Suprapubic skin (tissue), 4 donors: ENCODE measurements at regions not wholly inside any gene's neighbourhood (a gene's known extent, or its start where the extent isn't known, plus 50 kb on each side); places are given as distances from the start of the nearest gene placed in this dataset.

Source experiments
- DNase-seq, 2 donors: peaks; one replicate each; pipeline ENCODE4 v3.0.0-alpha.2; 2019; ENCODE audit warnings: low spot score in 2 of 2
- H3K27ac ChIP-seq: fragments of 200-600 bp; sonication (generic); one replicate; pipeline ENCODE4 v1.5.1; 2019
- H3K27me3 ChIP-seq: fragments of 200-600 bp; sonication (generic); one replicate; pipeline ENCODE4 v1.5.1; 2019
- H3K36me3 ChIP-seq: fragments of 200-600 bp; sonication (generic); one replicate; pipeline ENCODE4 v1.5.1; 2019
- H3K4me1 ChIP-seq: fragments of 200-600 bp; sonication (generic); one replicate; pipeline ENCODE4 v1.5.1; 2019
- H3K4me3 ChIP-seq: fragments of 200-600 bp; sonication (generic); one replicate; pipeline ENCODE4 v1.5.1; 2019; ENCODE audit warnings: mild to moderate bottlenecking
- H3K9me3 ChIP-seq: fragments of 200-600 bp; sonication (generic); one replicate; pipeline ENCODE4 v1.5.1; 2019
- EP300 ChIP-seq: sonication (generic); formaldehyde crosslinking; IDR thresholded peaks from one replicate; pipeline ENCODE4 v1.6.1; 2017; ENCODE audit warnings: antibody characterized with exemption
- POLR2A ChIP-seq, 2 donors: fragments of 450-650 bp; IDR thresholded peaks; one replicate each; pipeline ENCODE4 v1.6.1; 2017; ENCODE audit warnings: antibody characterized with exemption in 2 of 2, mild to moderate bottlenecking in 2 of 2, moderate library complexity in 2 of 2
- POLR2AphosphoS5 ChIP-seq, 3 donors: sonication (generic); formaldehyde crosslinking; IDR thresholded peaks; one replicate each; pipeline ENCODE4 v1.6.1; 2017; ENCODE audit warnings: antibody characterized with exemption in 3 of 3
- WGBS: methylation state at CpG from one replicate; pipeline ENCODE4 v1.1.5; 2018; 5-methylcytosine and 5-hydroxymethylcytosine counted together
- TF ChIP-seq, protein P1 (sequence below), 2 donors: fragments of 200-600 bp in 1 of 2; fragments of 450-650 bp in 1 of 2; sonication (generic) in 1 of 2; IDR thresholded peaks; one replicate each; pipeline ENCODE4 v1.5.1; 2016 to 2019; ENCODE audit warnings: antibody characterized with exemption in 2 of 2, mild to moderate bottlenecking in 1 of 2, moderate library complexity in 1 of 2

GRCh38 chr2:35920061-35920460, 435.5 kb upstream of the CRIM1 start:
- H3K36me3 ChIP-seq: no peaks in the 10 kb centered on the region

DNA sequence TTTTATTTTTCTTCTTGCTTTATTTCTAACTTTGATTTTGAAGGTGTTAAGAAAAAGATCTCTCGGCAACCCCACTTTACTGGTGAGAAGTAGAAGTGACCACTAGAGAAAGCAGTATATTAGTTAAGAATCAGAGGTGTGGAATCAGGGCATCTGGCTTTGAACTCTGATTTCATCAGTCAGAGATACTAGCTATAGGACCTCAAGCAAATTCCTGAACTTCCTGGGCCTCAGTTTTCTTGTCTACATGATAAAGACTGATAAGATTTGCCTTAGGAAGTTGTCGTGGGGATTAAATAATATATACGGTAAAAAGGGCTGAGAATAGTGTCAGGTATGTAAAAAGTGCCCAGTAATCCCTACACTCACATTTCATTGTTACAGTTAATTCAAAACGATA, 440.3 kb upstream of the CRIM1 start:
- TF ChIP-seq, protein P1, sequence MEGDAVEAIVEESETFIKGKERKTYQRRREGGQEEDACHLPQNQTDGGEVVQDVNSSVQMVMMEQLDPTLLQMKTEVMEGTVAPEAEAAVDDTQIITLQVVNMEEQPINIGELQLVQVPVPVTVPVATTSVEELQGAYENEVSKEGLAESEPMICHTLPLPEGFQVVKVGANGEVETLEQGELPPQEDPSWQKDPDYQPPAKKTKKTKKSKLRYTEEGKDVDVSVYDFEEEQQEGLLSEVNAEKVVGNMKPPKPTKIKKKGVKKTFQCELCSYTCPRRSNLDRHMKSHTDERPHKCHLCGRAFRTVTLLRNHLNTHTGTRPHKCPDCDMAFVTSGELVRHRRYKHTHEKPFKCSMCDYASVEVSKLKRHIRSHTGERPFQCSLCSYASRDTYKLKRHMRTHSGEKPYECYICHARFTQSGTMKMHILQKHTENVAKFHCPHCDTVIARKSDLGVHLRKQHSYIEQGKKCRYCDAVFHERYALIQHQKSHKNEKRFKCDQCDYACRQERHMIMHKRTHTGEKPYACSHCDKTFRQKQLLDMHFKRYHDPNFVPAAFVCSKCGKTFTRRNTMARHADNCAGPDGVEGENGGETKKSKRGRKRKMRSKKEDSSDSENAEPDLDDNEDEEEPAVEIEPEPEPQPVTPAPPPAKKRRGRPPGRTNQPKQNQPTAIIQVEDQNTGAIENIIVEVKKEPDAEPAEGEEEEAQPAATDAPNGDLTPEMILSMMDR (IDR thresholded peaks at IDR 0.05): no peak
- TF ChIP-seq EP300 (no peak), POLR2A (IDR thresholded peaks at IDR 0.05) (no peak), POLR2AphosphoS5 (IDR thresholded peaks at IDR 0.05) (no peak)
- no peaks in the 10 kb centered on the region for H3K27me3 ChIP-seq
- H3K9me3 ChIP-seq: no peaks in the 10 kb centered on the region
- H3K4me3 ChIP-seq: no peak overlapping the region
- no peak overlapping the region for H3K27ac ChIP-seq
- no peak for DNase-seq
- 73% methylated on average over 4 of the region's 4 CpGs for WGBS
- no peaks in the 10 kb centered on the region for H3K36me3 ChIP-seq
- H3K4me1 ChIP-seq: no peaks in the 10 kb centered on the region

More at GRCh38 chr2:35920061-35920460, 435.5 kb upstream of the CRIM1 start:
- no peaks in the 10 kb centered on the region for H3K9me3 ChIP-seq
- H3K27me3 ChIP-seq: no peaks in the 10 kb centered on the region
- TF ChIP-seq, protein P1 (IDR thresholded peaks at IDR 0.05): no peak
- TF ChIP-seq POLR2AphosphoS5 (IDR thresholded peaks at IDR 0.05) (no peak), EP300 (no peak), POLR2A (IDR thresholded peaks at IDR 0.05) (no peak)
- H3K27ac ChIP-seq: no peak overlapping the region
- H3K4me1 ChIP-seq: no peaks in the 10 kb centered on the region
- DNase-seq: no peak
- H3K4me3 ChIP-seq: no peak overlapping the region

GRCh38 chr2:35891936-35892335, 463.6 kb upstream of the CRIM1 start:
- Histone ChIP-seq H3K4me1 (no peaks in the 10 kb centered on the region), H3K27me3 (no peaks in the 10 kb centered on the region), H3K36me3 (no peaks in the 10 kb centered on the region), H3K27ac (no peak overlapping the region), H3K4me3 (no peak overlapping the region), H3K9me3 (no peaks in the 10 kb centered on the region)
- TF ChIP-seq, protein P1 (IDR thresholded peaks at IDR 0.05): no peak
- TF ChIP-seq POLR2AphosphoS5 (IDR thresholded peaks at IDR 0.05) (no peak), POLR2A (IDR thresholded peaks at IDR 0.05) (no peak), EP300 (no peak)
- 86% methylated on average over 2 of the region's 2 CpGs for WGBS
- no peak for DNase-seq

- TF ChIP-seq EP300 (no peak), POLR2A (IDR thresholded peaks at IDR 0.05) (no peak), POLR2AphosphoS5 (IDR thresholded peaks at IDR 0.05) (no peak)
- TF ChIP-seq, protein P1 (IDR thresholded peaks at IDR 0.05): no peak
- H3K9me3 ChIP-seq: no peaks in the 10 kb centered on the region
- no peaks in the 10 kb centered on the region for H3K4me1 ChIP-seq
- H3K36me3 ChIP-seq: no peaks in the 10 kb centered on the region
- H3K4me3 ChIP-seq: no peak overlapping the region
- DNase-seq: no peak
- H3K27ac ChIP-seq: no peak overlapping the region
- no peaks in the 10 kb centered on the region for H3K27me3 ChIP-seq
Measured at GRCh38 chr2:35891528-35891927, 464.1 kb upstream of the CRIM1 start.

DNA sequence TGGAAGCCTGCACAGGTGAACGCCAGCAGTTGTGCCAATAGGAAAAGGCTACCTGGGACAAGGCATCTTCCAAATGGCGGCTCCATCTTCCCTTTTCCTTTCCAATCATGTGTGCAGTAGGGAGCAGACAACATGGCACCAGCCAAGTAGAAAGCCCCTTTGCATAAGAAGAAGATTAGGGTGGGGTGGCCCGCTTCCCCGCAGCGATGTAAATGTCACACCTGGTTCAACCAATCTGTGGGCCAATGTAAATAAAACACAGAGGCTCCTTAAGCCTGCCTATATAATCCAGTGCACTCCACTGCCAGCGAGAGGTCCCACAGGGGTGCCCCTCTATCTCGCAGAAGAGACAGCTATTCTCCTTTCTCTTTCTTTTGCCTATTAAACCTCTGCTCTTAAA, 468.4 kb upstream of the CRIM1 start:
- Histone ChIP-seq H3K9me3 (no peaks in the 10 kb centered on the region), H3K4me1 (no peaks in the 10 kb centered on the region), H3K27ac (no peak overlapping the region), H3K27me3 (no peaks in the 10 kb centered on the region), H3K4me3 (no peak overlapping the region), H3K36me3 (no peaks in the 10 kb centered on the region)
- no peak for TF ChIP-seq EP300
- TF ChIP-seq POLR2A (IDR thresholded peaks at IDR 0.05): no peak
- no peak for TF ChIP-seq POLR2AphosphoS5 (IDR thresholded peaks at IDR 0.05)
- TF ChIP-seq, protein P1 (IDR thresholded peaks at IDR 0.05): no peak
- 94% methylated on average over 7 of the region's 7 CpGs for WGBS
- no peak for DNase-seq
